ENCODE measurements at regions not wholly inside any gene's neighbourhood (a gene's known extent, or its start where the extent isn't known, plus 50 kb on each side); places are given as distances from the start of the nearest gene placed in this dataset.

DNA sequence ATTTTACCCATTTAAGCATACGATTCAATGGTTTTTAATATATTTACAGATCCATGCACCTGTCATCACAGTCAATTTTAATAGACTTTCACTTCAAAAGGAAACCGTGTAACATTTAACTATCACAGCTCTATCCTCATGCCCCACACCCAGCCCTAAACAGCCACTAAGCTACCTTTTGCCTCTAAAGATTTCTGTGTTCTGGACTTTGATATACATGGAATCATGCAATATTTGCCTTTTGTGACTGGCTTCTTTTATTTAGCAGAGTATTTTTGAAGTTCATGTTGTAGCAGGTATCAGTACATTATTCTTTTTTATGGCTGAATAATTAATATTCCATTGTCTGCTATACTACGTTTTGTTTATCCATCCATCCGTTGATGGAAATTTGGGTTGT is 50.3 kb upstream of the STX16 start:
- no peaks in the 10 kb centered on the region for H3K27me3 Mint-ChIP-seq (ENCODE audit: unreplicated experiment)
- H3K9me3 Mint-ChIP-seq (ENCODE audit: unreplicated experiment) = no peaks in the 10 kb centered on the region
- H3K4me1 Mint-ChIP-seq (ENCODE audit: unreplicated experiment) = no peaks in the 10 kb centered on the region
- H3K36me3 Mint-ChIP-seq (ENCODE audit: low read depth, unreplicated experiment) = no peaks in the 10 kb centered on the region
- H3K4me3 Mint-ChIP-seq (ENCODE audit: unreplicated experiment) = no peak overlapping the region
- no peak for DNase-seq (ENCODE audit: low spot score)
- no peak overlapping the region for H3K27ac Mint-ChIP-seq (ENCODE audit: unreplicated experiment)
- TF ChIP-seq, protein P1, sequence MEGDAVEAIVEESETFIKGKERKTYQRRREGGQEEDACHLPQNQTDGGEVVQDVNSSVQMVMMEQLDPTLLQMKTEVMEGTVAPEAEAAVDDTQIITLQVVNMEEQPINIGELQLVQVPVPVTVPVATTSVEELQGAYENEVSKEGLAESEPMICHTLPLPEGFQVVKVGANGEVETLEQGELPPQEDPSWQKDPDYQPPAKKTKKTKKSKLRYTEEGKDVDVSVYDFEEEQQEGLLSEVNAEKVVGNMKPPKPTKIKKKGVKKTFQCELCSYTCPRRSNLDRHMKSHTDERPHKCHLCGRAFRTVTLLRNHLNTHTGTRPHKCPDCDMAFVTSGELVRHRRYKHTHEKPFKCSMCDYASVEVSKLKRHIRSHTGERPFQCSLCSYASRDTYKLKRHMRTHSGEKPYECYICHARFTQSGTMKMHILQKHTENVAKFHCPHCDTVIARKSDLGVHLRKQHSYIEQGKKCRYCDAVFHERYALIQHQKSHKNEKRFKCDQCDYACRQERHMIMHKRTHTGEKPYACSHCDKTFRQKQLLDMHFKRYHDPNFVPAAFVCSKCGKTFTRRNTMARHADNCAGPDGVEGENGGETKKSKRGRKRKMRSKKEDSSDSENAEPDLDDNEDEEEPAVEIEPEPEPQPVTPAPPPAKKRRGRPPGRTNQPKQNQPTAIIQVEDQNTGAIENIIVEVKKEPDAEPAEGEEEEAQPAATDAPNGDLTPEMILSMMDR (IDR thresholded peaks at IDR 0.05; ENCODE audit: unreplicated experiment) = no peak

DNA sequence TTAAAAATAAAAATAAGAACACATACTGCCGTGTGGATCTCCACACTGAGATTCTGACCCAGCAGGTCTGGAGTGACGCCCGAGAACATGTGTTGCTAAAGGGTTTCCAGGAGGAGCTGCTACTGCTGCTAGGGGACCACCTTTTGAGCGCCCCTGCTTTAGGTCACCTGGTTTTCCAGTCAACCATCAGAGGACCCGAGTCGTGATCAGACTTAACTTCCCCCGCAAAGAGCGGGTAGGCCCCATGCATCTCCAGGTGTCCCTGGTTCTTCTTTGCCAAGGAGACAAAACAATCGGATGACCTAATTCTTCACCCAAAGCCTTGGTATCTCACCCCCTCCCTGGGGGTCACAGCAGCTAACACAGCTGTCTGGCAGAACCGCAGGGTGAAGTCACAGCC is 51.1 kb upstream of the STX16 start:
- Mint-ChIP-seq H3K27me3 (ENCODE audit: unreplicated experiment) (no peaks in the 10 kb centered on the region), H3K36me3 (ENCODE audit: low read depth, unreplicated experiment) (no peaks in the 10 kb centered on the region), H3K27ac (ENCODE audit: unreplicated experiment) (no peak overlapping the region), H3K4me1 (ENCODE audit: unreplicated experiment) (no peaks in the 10 kb centered on the region), H3K4me3 (ENCODE audit: unreplicated experiment) (no peak overlapping the region), H3K9me3 (ENCODE audit: unreplicated experiment) (no peaks in the 10 kb centered on the region)
- no peak for DNase-seq (ENCODE audit: low spot score)
- TF ChIP-seq, protein P1 (IDR thresholded peaks at IDR 0.05; ENCODE audit: unreplicated experiment) = no peak

DNA sequence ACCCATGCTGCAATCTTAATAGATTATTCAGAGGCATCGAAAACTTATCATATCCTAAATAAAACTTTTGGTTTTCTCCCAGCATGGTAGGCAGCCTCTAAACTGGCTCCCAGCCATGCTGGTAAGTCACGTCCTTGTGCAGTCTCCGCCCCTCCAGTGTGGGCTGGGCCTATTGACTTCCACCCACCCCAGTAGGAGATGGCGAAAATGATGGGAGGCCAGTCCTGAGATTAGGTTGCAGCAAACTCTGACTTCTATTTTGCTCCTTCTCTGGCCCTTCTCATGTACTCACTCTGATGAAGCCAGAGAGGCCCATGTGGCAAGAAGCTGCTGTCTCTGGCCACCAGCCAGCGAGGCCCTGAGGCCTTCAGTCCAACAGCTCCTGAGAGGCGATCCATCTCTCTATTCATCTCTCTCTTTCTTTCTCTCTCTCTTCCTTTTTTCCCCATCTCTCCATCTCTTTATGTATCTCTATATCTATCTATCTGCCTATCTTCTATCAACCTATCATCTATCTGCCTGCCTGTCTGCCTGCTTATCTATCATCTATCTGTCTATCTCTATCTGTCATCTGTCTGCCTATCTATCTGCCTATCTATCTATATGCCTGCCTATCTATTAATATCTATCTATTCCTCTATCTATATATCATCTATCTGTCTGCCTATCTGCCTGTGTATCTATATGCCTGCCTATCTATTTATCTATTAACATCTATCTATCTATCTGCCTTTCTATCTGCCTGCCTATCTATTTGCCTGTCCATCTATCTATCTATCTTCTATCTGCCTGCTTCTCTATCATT is 52.7 kb upstream of the STX16 start:
- H3K27me3 Mint-ChIP-seq (ENCODE audit: unreplicated experiment) = no peaks in the 10 kb centered on the region
- no peak overlapping the region for H3K27ac Mint-ChIP-seq (ENCODE audit: unreplicated experiment)
- H3K9me3 Mint-ChIP-seq (ENCODE audit: unreplicated experiment) = no peaks in the 10 kb centered on the region
- no peak for DNase-seq (ENCODE audit: low spot score)
- no peaks in the 10 kb centered on the region for H3K4me1 Mint-ChIP-seq (ENCODE audit: unreplicated experiment)
- TF ChIP-seq, protein P1 (IDR thresholded peaks at IDR 0.05; ENCODE audit: unreplicated experiment) = no peak
- H3K36me3 Mint-ChIP-seq (ENCODE audit: low read depth, unreplicated experiment) = no peaks in the 10 kb centered on the region
- H3K4me3 Mint-ChIP-seq (ENCODE audit: unreplicated experiment) = no peak overlapping the region

DNA sequence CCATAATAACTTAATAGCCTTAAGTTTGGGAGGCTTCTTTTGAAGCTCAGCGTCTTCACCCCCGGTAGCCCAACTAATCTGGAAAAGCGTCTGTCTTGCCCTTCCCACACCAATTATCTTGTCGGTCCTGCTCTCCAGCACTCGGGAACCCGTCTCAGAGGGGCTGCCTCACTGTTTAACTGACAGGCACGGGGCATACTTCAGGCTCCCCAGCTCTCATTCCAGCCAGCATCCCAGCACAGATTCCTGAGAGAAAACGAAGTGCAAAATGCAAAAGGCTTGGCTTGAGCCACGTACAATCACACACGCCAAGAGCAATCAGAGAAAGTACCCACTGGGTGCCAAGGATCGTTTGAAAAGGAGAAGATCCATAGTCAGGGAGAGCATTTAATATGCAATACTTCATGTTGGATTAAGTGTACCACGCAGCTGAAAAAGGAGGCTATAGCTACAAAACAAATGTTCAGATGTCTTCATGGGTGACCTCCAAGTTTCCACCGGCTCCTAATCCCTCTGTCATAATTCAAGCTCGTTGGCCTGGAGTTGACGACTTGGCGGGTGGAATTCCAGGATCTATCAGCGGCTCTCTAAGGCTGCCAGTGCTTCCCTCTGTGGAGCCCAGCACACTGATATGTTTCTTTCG is 53.7 kb upstream of the STX16 start:
- Mint-ChIP-seq H3K27ac (ENCODE audit: unreplicated experiment) (no peak overlapping the region), H3K36me3 (ENCODE audit: low read depth, unreplicated experiment) (no peaks in the 10 kb centered on the region), H3K4me3 (ENCODE audit: unreplicated experiment) (no peak overlapping the region), H3K9me3 (ENCODE audit: unreplicated experiment) (no peaks in the 10 kb centered on the region), H3K27me3 (ENCODE audit: unreplicated experiment) (no peaks in the 10 kb centered on the region), H3K4me1 (ENCODE audit: unreplicated experiment) (no peaks in the 10 kb centered on the region)
- TF ChIP-seq, protein P1 (IDR thresholded peaks at IDR 0.05; ENCODE audit: unreplicated experiment) = no peak
- no peak for DNase-seq (ENCODE audit: low spot score)

DNA sequence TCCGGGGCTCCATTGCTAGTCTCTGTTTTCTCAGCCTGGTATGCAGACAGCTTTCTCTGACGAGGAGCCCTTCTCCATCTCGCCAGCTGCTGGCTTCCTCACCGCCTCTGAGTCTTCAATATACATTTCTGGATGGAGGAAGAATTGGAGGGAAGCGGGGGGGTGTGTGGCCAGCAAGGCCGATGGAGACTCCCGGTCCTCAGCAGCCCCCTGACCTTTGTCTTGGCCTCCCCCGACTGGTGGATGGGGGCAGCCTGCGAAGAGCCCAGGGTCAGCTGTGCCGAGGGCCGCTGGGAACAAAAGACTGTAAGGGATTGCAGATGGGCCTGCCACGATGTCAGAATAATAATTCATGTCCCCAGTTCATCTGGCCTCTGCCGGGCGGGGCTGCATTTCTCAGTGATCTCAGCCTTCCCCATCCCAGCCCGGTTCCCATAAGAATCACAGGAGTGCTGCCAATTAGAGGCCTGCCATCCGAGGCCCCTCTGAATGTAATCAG is 54.3 kb upstream of the STX16 start:
- Mint-ChIP-seq H3K27me3 (ENCODE audit: unreplicated experiment) (no peaks in the 10 kb centered on the region), H3K27ac (ENCODE audit: unreplicated experiment) (no peak overlapping the region), H3K4me1 (ENCODE audit: unreplicated experiment) (no peaks in the 10 kb centered on the region), H3K9me3 (ENCODE audit: unreplicated experiment) (no peaks in the 10 kb centered on the region), H3K36me3 (ENCODE audit: low read depth, unreplicated experiment) (no peaks in the 10 kb centered on the region), H3K4me3 (ENCODE audit: unreplicated experiment) (no peak overlapping the region)
- DNase-seq (ENCODE audit: low spot score) = no peak
- TF ChIP-seq, protein P1 (IDR thresholded peaks at IDR 0.05; ENCODE audit: unreplicated experiment) = no peak
